Vagina (tissue), 2 donors: ENCODE measurements at regions not wholly inside any gene's neighbourhood (a gene's known extent, or its start where the extent isn't known, plus 50 kb on each side); places are given as distances from the start of the nearest gene placed in this dataset.

Source experiments
- CTCF ChIP-seq, 3 experiments: fragments of 450-650 bp in 2 of 3; fragments of 200-600 bp in 1 of 3; sonication (generic) in 1 of 3; IDR thresholded peaks; one replicate each; pipeline ENCODE4 v1.5.1; 2017 to 2019; ENCODE audit warnings: antibody characterized with exemption in 3 of 3, mild to moderate bottlenecking in 2 of 3, moderate library complexity in 2 of 3
- POLR2A ChIP-seq, 2 donors: fragments of 450-650 bp; IDR thresholded peaks; one replicate each; pipeline ENCODE4 v1.6.1; 2017; ENCODE audit warnings: antibody characterized with exemption in 2 of 2, mild to moderate bottlenecking in 2 of 2, moderate library complexity in 2 of 2
- POLR2AphosphoS5 ChIP-seq, 2 donors: sonication (generic); formaldehyde crosslinking; IDR thresholded peaks; one replicate each; pipeline ENCODE4 v1.9.0; 2017; ENCODE audit warnings: antibody characterized with exemption in 2 of 2, mild to moderate bottlenecking in 2 of 2, low read depth in 1 of 2; ENCODE audit not compliant: insufficient read depth in 1 of 2

- TF ChIP-seq POLR2A (IDR thresholded peaks at IDR 0.05): no peak
- TF ChIP-seq CTCF (IDR thresholded peaks at IDR 0.05): no peak
- TF ChIP-seq POLR2AphosphoS5 (IDR thresholded peaks at IDR 0.05; ENCODE audit: insufficient read depth in 1 of 2, low read depth in 1 of 2): no peak
These were observed 185.4 kb upstream of the ASCC3 start for GRCh38 chr6:101066481-101066880.
